IMR-90 (cell line): ENCODE measurements at regions not wholly inside any gene's neighbourhood (a gene's known extent, or its start where the extent isn't known, plus 50 kb on each side); places are given as distances from the start of the nearest gene placed in this dataset.
A peak's percentile ranks its signal among the peaks of the same experiment; 100 is the strongest.

ENCODE experiments used
- ATAC-seq: fragments of 200-7000 bp; cut with Tn5 transposase; 2 replicates; pipeline ENCODE4 v1.9.1; 2020; ENCODE audit warnings: low read depth, mild to moderate bottlenecking, moderate library complexity
- BruUV-seq: library from RNA; stranded (reverse); fragments of 400-500 nt; replicated peaks from 2 replicates; lab custom pipeline; 2021; lab: Mats Ljungman, UMichigan
- CTCF ChIA-PET: fragments of 300-600 bp; formaldehyde crosslinking; extraction: SDS; loops from one replicate; lab custom pipeline; 2021; ENCODE audit warnings: antibody characterized with exemption; lab: Yijun Ruan, JAX
- POLR2A ChIA-PET: fragments of 300-600 bp; sonication (Branson Sonifier 250); formaldehyde crosslinking; loops from one replicate; lab custom pipeline; 2022; ENCODE audit warnings: antibody characterized with exemption; ENCODE audit not compliant: unreplicated experiment; lab: Charles Lee
- DNase-seq: peaks from one replicate; pipeline ENCODE4 v3.0.0; 2013
- H2AFZ ChIP-seq: replicated peaks from 2 replicates; pipeline ENCODE3; 2013; ENCODE audit warnings: low read length, mild to moderate bottlenecking; ENCODE audit not compliant: poor library complexity
- H2AK5ac ChIP-seq: 2 replicates; pipeline ENCODE4 v1.6.1; 2013; ENCODE audit warnings: low read depth, low read length, inconsistent platforms
- H2AK9ac ChIP-seq: replicated peaks from 2 replicates; pipeline ENCODE3; 2013; ENCODE audit warnings: mild to moderate bottlenecking, low read depth, low read length, moderate library complexity; ENCODE audit not compliant: poor library complexity
- H2BK120ac ChIP-seq: 2 replicates; pipeline ENCODE4 v1.6.1; 2013; ENCODE audit warnings: low read depth, low read length, inconsistent platforms
- H2BK15ac ChIP-seq: 3 replicates; pipeline ENCODE4 v1.6.1; 2013; ENCODE audit warnings: low read depth, low read length, inconsistent platforms
- H2BK20ac ChIP-seq: 2 replicates; pipeline ENCODE4 v1.6.1; 2013; ENCODE audit warnings: low read depth, mild to moderate bottlenecking, inconsistent platforms, low read length, moderate library complexity
- H2BK5ac ChIP-seq: 2 replicates; pipeline ENCODE4 v1.6.1; 2013; ENCODE audit warnings: mild to moderate bottlenecking, low read depth, low read length, inconsistent platforms; ENCODE audit not compliant: poor library complexity, severe bottlenecking
- H3K14ac ChIP-seq: replicated peaks from 2 replicates; pipeline ENCODE4 v1.6.1; 2013; ENCODE audit warnings: low read depth, low read length, inconsistent platforms
- H3K18ac ChIP-seq: 2 replicates; pipeline ENCODE4 v1.6.1; 2013; ENCODE audit warnings: low read depth, low read length, control low read depth
- H3K23ac ChIP-seq: 2 replicates; pipeline ENCODE4 v1.6.1; 2013; ENCODE audit warnings: low read depth, low read length, inconsistent platforms
- H3K27ac ChIP-seq: 2 replicates; pipeline ENCODE4 v1.5.1; 2013; ENCODE audit warnings: mild to moderate bottlenecking, control low read depth, low read length; ENCODE audit not compliant: insufficient read depth
- H3K27me3 ChIP-seq: 2 replicates; pipeline ENCODE4 v1.6.1; 2013; ENCODE audit warnings: low read length; ENCODE audit not compliant: control insufficient read depth, insufficient read depth
- H3K36me3 ChIP-seq: 2 replicates; pipeline ENCODE4 v1.6.1; 2013; ENCODE audit warnings: low read length, mixed read lengths; ENCODE audit not compliant: control insufficient read depth, insufficient read depth
- H3K4ac ChIP-seq: 2 replicates; pipeline ENCODE4 v1.6.1; 2013; ENCODE audit warnings: low read depth, low read length, inconsistent platforms
- H3K4me1 ChIP-seq: 2 replicates; pipeline ENCODE4 v1.6.1; 2013; ENCODE audit warnings: low read length, mixed read lengths; ENCODE audit not compliant: control insufficient read depth, insufficient read depth
- H3K4me2 ChIP-seq: 2 replicates; pipeline ENCODE4 v1.6.1; 2013; ENCODE audit warnings: low read depth, mild to moderate bottlenecking, control low read depth, low read length, moderate library complexity
- H3K4me3 ChIP-seq: 2 replicates; pipeline ENCODE4 v1.5.1; 2013; ENCODE audit warnings: low read depth, mild to moderate bottlenecking, control low read depth, low read length, moderate library complexity; ENCODE audit not compliant: insufficient read depth
- H3K56ac ChIP-seq: 2 replicates; pipeline ENCODE4 v1.6.1; 2013; ENCODE audit warnings: low read length, inconsistent platforms; ENCODE audit not compliant: insufficient read depth; ENCODE audit errors: extremely low read depth
- H3K79me1 ChIP-seq, 2 experiments: 2 replicates each; pipeline ENCODE4 v1.6.1; 2013; ENCODE audit warnings: low read length in 2 of 2, inconsistent platforms in 1 of 2, low read depth in 1 of 2
- H3K9ac ChIP-seq: 2 replicates; pipeline ENCODE4 v1.6.1; 2013; ENCODE audit warnings: low read depth, low read length, control low read depth
- H3K9me1 ChIP-seq: 2 replicates; pipeline ENCODE4 v1.6.1; 2013; ENCODE audit warnings: low read length, inconsistent platforms; ENCODE audit not compliant: insufficient read depth
- H3K9me3 ChIP-seq: 2 replicates; pipeline ENCODE4 v1.6.1; 2013; ENCODE audit warnings: low read length; ENCODE audit not compliant: control insufficient read depth, insufficient read depth
- H4K20me1 ChIP-seq: 2 replicates; pipeline ENCODE4 v1.6.1; 2013; ENCODE audit warnings: low read length, inconsistent platforms; ENCODE audit not compliant: insufficient read depth
- H4K5ac ChIP-seq: 2 replicates; pipeline ENCODE4 v1.6.1; 2013; ENCODE audit warnings: mild to moderate bottlenecking, low read depth, low read length, control low read depth
- H4K8ac ChIP-seq, 2 experiments: 2 replicates each; pipeline ENCODE4 v1.6.1; 2013; ENCODE audit warnings: low read depth in 2 of 2, low read length in 2 of 2, control low read depth in 1 of 2, inconsistent platforms in 1 of 2
- H4K91ac ChIP-seq: 2 replicates; pipeline ENCODE4 v1.6.1; 2013; ENCODE audit warnings: low read depth, low read length, inconsistent platforms; ENCODE audit not compliant: insufficient read depth
- BHLHE40 ChIP-seq: fragments of 150-350 bp; IDR thresholded peaks from 2 replicates; pipeline ENCODE4 v1.6.1; 2016; ENCODE audit warnings: mild to moderate bottlenecking, low read depth, low read length
- CEBPB ChIP-seq: IDR thresholded peaks from 2 replicates; pipeline ENCODE4 v1.6.1; 2012; ENCODE audit warnings: low read depth, low read length, improper control_type of control experiment
- CHD1 ChIP-seq: IDR thresholded peaks from 2 replicates; pipeline ENCODE4 v1.6.1; 2012; ENCODE audit warnings: low read depth, low read length, improper control_type of control experiment
- ELK1 ChIP-seq: fragments of 150-350 bp; IDR thresholded peaks from 2 replicates; pipeline ENCODE4 v1.6.1; 2016; ENCODE audit warnings: low read depth, mild to moderate bottlenecking, low read length, moderate library complexity, borderline replicate concordance
- FOS ChIP-seq: fragments of 150-350 bp; IDR thresholded peaks from 2 replicates; pipeline ENCODE4 v1.6.1; 2016; ENCODE audit warnings: low read depth, low read length
- MAFK ChIP-seq: IDR thresholded peaks from 2 replicates; pipeline ENCODE4 v1.6.1; 2012; ENCODE audit warnings: low read depth, low read length, improper control_type of control experiment
- MAZ ChIP-seq: IDR thresholded peaks from 2 replicates; pipeline ENCODE4 v1.6.1; 2012; ENCODE audit warnings: low read depth, mild to moderate bottlenecking, low read length, improper control_type of control experiment, moderate library complexity, borderline replicate concordance
- MXI1 ChIP-seq: IDR thresholded peaks from 2 replicates; pipeline ENCODE4 v1.6.1; 2012; ENCODE audit warnings: low read depth, mild to moderate bottlenecking, low read length, moderate library complexity, borderline replicate concordance
- NFE2L2 ChIP-seq: fragments of 150-350 bp; IDR thresholded peaks from 2 replicates; pipeline ENCODE4 v1.6.1; 2016; ENCODE audit warnings: low read depth, mild to moderate bottlenecking, low read length
- POLR2A ChIP-seq: IDR thresholded peaks from 2 replicates; pipeline ENCODE4 v1.6.1; 2012; ENCODE audit warnings: mild to moderate bottlenecking, low read depth, low read length
- RAD21 ChIP-seq: IDR thresholded peaks from 2 replicates; pipeline ENCODE4 v1.6.1; 2012; ENCODE audit warnings: low read length, improper control_type of control experiment
- RCOR1 ChIP-seq: IDR thresholded peaks from 2 replicates; pipeline ENCODE4 v1.6.1; 2012; ENCODE audit warnings: mild to moderate bottlenecking, low read length, improper control_type of control experiment; ENCODE audit not compliant: insufficient replicate concordance
- RFX5 ChIP-seq: IDR thresholded peaks from 2 replicates; pipeline ENCODE4 v1.8.0; 2012; ENCODE audit warnings: low read depth, mild to moderate bottlenecking, low read length, moderate library complexity
- SMC3 ChIP-seq: fragments of 150-350 bp; IDR thresholded peaks from 2 replicates; pipeline ENCODE4 v1.6.1; 2016; ENCODE audit warnings: low read depth, mild to moderate bottlenecking, antibody characterized with exemption, low read length, moderate library complexity
- USF2 ChIP-seq: fragments of 150-350 bp; IDR thresholded peaks from 2 replicates; pipeline ENCODE4 v1.6.1; 2017; ENCODE audit warnings: mild to moderate bottlenecking, antibody characterized with exemption, low read length, low read depth
- WGBS, 2 experiments: methylation state at CpG; one replicate each; pipeline versions ENCODE4 v1.1.5 to v1.1.7; 2013; ENCODE audit warnings: missing lambda C conversion rate in 2 of 2; ENCODE audit not compliant: insufficient read length in 1 of 2; ENCODE audit errors: extremely low coverage in 2 of 2; 5-methylcytosine and 5-hydroxymethylcytosine counted together
- dilution Hi-C: fragments of 300-500 bp; cut with HindIII; formaldehyde crosslinking; loops from one replicate; pipeline ENCODE4 v1.14.3; 2018; ENCODE audit warnings: low sequenced_read_pairs; ENCODE audit not compliant: unreplicated experiment
- in situ Hi-C: fragments of 300-500 bp; cut with MboI; formaldehyde crosslinking; loops from 3 replicates; pipeline ENCODE4 v1.14.3; 2019; ENCODE audit warnings: low sequenced_read_pairs, inconsistent platforms, mixed read lengths
- intact Hi-C: fragments of 100-400 bp; cut with micrococcal nuclease; formaldehyde crosslinking; loops from 2 replicates; pipeline ENCODE4 v1.10.0; 2022
- TF ChIP-seq, protein P1 (sequence below): conservative IDR thresholded peaks from 2 replicates; pipeline ENCODE4 v1.5.1; 2012; ENCODE audit warnings: mild to moderate bottlenecking, low read depth, low read length, improper control_type of control experiment

DNA sequence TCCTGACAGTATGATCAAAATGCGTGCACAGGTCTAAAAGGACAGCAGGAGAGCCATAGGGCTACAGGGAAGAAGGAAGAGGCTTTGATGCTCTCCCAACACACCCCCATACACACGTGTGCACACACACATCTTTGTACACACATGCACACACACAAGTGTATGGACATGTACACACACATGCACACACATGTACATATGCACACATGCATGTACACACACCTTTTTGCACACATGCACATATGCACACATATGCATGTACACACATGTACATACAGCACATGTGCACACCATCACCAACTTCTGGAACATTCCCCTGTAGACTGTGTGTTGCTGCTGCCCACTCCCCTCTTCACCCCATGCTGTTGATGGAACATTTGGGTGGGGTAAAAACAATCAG is 255.6 kb upstream of the CTBP2 start:
- Histone ChIP-seq H3K9me3 (no peaks in the 10 kb centered on the region; the same call in 1 of the 2 replicates), H3K4me2 (no peak overlapping the region), H3K36me3 (no peaks in the 10 kb centered on the region), H2BK5ac (no peak overlapping the region), H2BK15ac (no peak overlapping the region), H3K79me1 (no peaks in the 10 kb centered on the region), H2AFZ (no peak overlapping the region), H3K23ac (no peak overlapping the region), H3K4me3 (no peak overlapping the region), H2AK9ac (peak overlapping the region; percentile 52), H4K91ac (no peak overlapping the region), H4K8ac (no peak overlapping the region), H4K20me1 (no peaks in the 10 kb centered on the region), H3K27me3 (peaks cover 2% of the 10 kb centered on the region; the same call in 1 of the 2 replicates), H3K4me1 (no peaks in the 10 kb centered on the region), H3K9ac (no peak overlapping the region), H3K9me1 (0 out of 2 replicates have a peak, but pooled peaks cover 2% of the 10 kb centered on the region), H4K5ac (no peak overlapping the region), H3K18ac (no peak overlapping the region), H3K4ac (no peak overlapping the region), H3K14ac (no peak overlapping the region), H2BK20ac (no peak overlapping the region), H2AK5ac (no peak overlapping the region), H3K56ac (no peak overlapping the region), H3K27ac (no peak overlapping the region), H2BK120ac (no peak overlapping the region)
- POLR2A ChIA-PET = no interaction called here
- CTCF ChIA-PET = no interaction called here
- TF ChIP-seq CEBPB (no peak), MAFK (no peak), RAD21 (no peak), POLR2A (no peak), BHLHE40 (no peak), FOS (no peak), RFX5 (no peak), MAZ (no peak), NFE2L2 (no peak), SMC3 (no peak), USF2 (no peak), RCOR1 (no peak), ELK1 (no peak), MXI1 (no peak), CHD1 (no peak)
- TF ChIP-seq, protein P1, sequence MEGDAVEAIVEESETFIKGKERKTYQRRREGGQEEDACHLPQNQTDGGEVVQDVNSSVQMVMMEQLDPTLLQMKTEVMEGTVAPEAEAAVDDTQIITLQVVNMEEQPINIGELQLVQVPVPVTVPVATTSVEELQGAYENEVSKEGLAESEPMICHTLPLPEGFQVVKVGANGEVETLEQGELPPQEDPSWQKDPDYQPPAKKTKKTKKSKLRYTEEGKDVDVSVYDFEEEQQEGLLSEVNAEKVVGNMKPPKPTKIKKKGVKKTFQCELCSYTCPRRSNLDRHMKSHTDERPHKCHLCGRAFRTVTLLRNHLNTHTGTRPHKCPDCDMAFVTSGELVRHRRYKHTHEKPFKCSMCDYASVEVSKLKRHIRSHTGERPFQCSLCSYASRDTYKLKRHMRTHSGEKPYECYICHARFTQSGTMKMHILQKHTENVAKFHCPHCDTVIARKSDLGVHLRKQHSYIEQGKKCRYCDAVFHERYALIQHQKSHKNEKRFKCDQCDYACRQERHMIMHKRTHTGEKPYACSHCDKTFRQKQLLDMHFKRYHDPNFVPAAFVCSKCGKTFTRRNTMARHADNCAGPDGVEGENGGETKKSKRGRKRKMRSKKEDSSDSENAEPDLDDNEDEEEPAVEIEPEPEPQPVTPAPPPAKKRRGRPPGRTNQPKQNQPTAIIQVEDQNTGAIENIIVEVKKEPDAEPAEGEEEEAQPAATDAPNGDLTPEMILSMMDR = no peak
- intact Hi-C loops (no loop called here), in situ Hi-C loops (no loop called here), dilution Hi-C loops (no loop called here)
- ATAC-seq = no peak
- BruUV-seq = no TSS peak
- 67% methylated on average over 1 of the region's 2 CpGs; no CpG with 5 or more reads in 1 of the 2 experiments for WGBS, 2 experiments
- no peak for DNase-seq
